WERI-Rb-1 (cell line): ENCODE measurements at regions not wholly inside any gene's neighbourhood (a gene's known extent, or its start where the extent isn't known, plus 50 kb on each side); places are given as distances from the start of the nearest gene placed in this dataset.

ENCODE experiments used
- DNase-seq: peaks from one replicate; pipeline ENCODE4 v3.0.0-alpha.2; 2020
- H3K27ac ChIP-seq: fragments of 250-450 bp; sonication (Bioruptor Pico); 2 replicates; pipeline ENCODE4 v1.5.1; 2020; ENCODE audit warnings: mild to moderate bottlenecking, moderate library complexity
- H3K27me3 ChIP-seq: fragments of 250-450 bp; sonication (Bioruptor Pico); 2 replicates; pipeline ENCODE4 v1.5.1; 2021; ENCODE audit warnings: mild to moderate bottlenecking, low read depth, moderate library complexity; ENCODE audit not compliant: insufficient read depth, severe bottlenecking
- H3K36me3 ChIP-seq: fragments of 250-450 bp; sonication (Bioruptor Pico); 2 replicates; pipeline ENCODE4 v1.5.1; 2020; ENCODE audit warnings: mild to moderate bottlenecking, moderate library complexity
- H3K4me3 ChIP-seq: 2 replicates; pipeline ENCODE4 v1.5.1; 2011; ENCODE audit warnings: low read depth, mild to moderate bottlenecking, control low read depth, low read length
- H3K9me3 ChIP-seq: fragments of 250-450 bp; sonication (Bioruptor Pico); 2 replicates; pipeline ENCODE4 v1.5.1; 2021; ENCODE audit warnings: mild to moderate bottlenecking, moderate library complexity; ENCODE audit not compliant: severe bottlenecking
- CTCF ChIP-seq: IDR thresholded peaks from 2 replicates; pipeline ENCODE4 v1.5.1; 2011; ENCODE audit warnings: low read depth, mild to moderate bottlenecking, control low read depth, inconsistent platforms, low read length

- no peaks in the 10 kb centered on the region for H3K36me3 ChIP-seq
- TF ChIP-seq CTCF = no peak
- no peak overlapping the region for H3K27ac ChIP-seq
- DNase-seq = no peak
- H3K9me3 ChIP-seq = no peaks in the 10 kb centered on the region
- H3K27me3 ChIP-seq = no peaks in the 10 kb centered on the region
- H3K4me3 ChIP-seq = no peak overlapping the region
Measured at GRCh38 chr16:87085441-87085840, 231.8 kb downstream of the C16orf95 start.

- no peak overlapping the region for H3K4me3 ChIP-seq
- TF ChIP-seq CTCF = no peak
- no peaks in the 10 kb centered on the region for H3K27me3 ChIP-seq
- H3K36me3 ChIP-seq = no peaks in the 10 kb centered on the region
- no peak for DNase-seq
- H3K27ac ChIP-seq = no peak overlapping the region
- no peaks in the 10 kb centered on the region for H3K9me3 ChIP-seq
Measured at GRCh38 chr16:87086156-87086555, 231.0 kb downstream of the C16orf95 start.

- no peaks in the 10 kb centered on the region for H3K9me3 ChIP-seq
- H3K27me3 ChIP-seq = no peaks in the 10 kb centered on the region
- H3K27ac ChIP-seq = no peak overlapping the region
- no peak for TF ChIP-seq CTCF
- no peaks in the 10 kb centered on the region for H3K36me3 ChIP-seq
- H3K4me3 ChIP-seq = no peak overlapping the region
- no peak for DNase-seq
Measured at GRCh38 chr16:87086575-87086974, 230.6 kb downstream of the C16orf95 start.

- TF ChIP-seq CTCF = no peak
- Histone ChIP-seq H3K9me3 (no peaks in the 10 kb centered on the region), H3K36me3 (no peaks in the 10 kb centered on the region), H3K27ac (no peak overlapping the region), H3K27me3 (no peaks in the 10 kb centered on the region), H3K4me3 (no peak overlapping the region)
- DNase-seq = no peak
Measured at GRCh38 chr16:87092958-87093357, 224.2 kb downstream of the C16orf95 start.

- no peaks in the 10 kb centered on the region for H3K27me3 ChIP-seq
Measured at GRCh38 chr16:87093804-87094555, 223.2 kb downstream of the C16orf95 start.

More at GRCh38 chr16:87093804-87094555, 223.2 kb downstream of the C16orf95 start:
- no peak for TF ChIP-seq CTCF
- no peak for DNase-seq
- Histone ChIP-seq H3K27ac (no peak overlapping the region), H3K9me3 (no peaks in the 10 kb centered on the region), H3K4me3 (no peak overlapping the region), H3K36me3 (no peaks in the 10 kb centered on the region)
